IMR-90 (cell line): ENCODE measurements at regions not wholly inside any gene's neighbourhood (a gene's known extent, or its start where the extent isn't known, plus 50 kb on each side); places are given as distances from the start of the nearest gene placed in this dataset.

ENCODE experiments used
- ATAC-seq: fragments of 200-7000 bp; cut with Tn5 transposase; 2 replicates; pipeline ENCODE4 v1.9.1; 2020; ENCODE audit warnings: low read depth, mild to moderate bottlenecking, moderate library complexity
- BruUV-seq: library from RNA; stranded (reverse); fragments of 400-500 nt; replicated peaks from 2 replicates; lab custom pipeline; 2021; lab: Mats Ljungman, UMichigan
- CTCF ChIA-PET: fragments of 300-600 bp; formaldehyde crosslinking; extraction: SDS; loops from one replicate; lab custom pipeline; 2021; ENCODE audit warnings: antibody characterized with exemption; lab: Yijun Ruan, JAX
- POLR2A ChIA-PET: fragments of 300-600 bp; sonication (Branson Sonifier 250); formaldehyde crosslinking; loops from one replicate; lab custom pipeline; 2022; ENCODE audit warnings: antibody characterized with exemption; ENCODE audit not compliant: unreplicated experiment; lab: Charles Lee
- DNase-seq: peaks from one replicate; pipeline ENCODE4 v3.0.0; 2013
- H2AFZ ChIP-seq: replicated peaks from 2 replicates; pipeline ENCODE3; 2013; ENCODE audit warnings: low read length, mild to moderate bottlenecking; ENCODE audit not compliant: poor library complexity
- H2AK5ac ChIP-seq: 2 replicates; pipeline ENCODE4 v1.6.1; 2013; ENCODE audit warnings: low read depth, low read length, inconsistent platforms
- H2AK9ac ChIP-seq: replicated peaks from 2 replicates; pipeline ENCODE3; 2013; ENCODE audit warnings: mild to moderate bottlenecking, low read depth, low read length, moderate library complexity; ENCODE audit not compliant: poor library complexity
- H2BK120ac ChIP-seq: 2 replicates; pipeline ENCODE4 v1.6.1; 2013; ENCODE audit warnings: low read depth, low read length, inconsistent platforms
- H2BK15ac ChIP-seq: 3 replicates; pipeline ENCODE4 v1.6.1; 2013; ENCODE audit warnings: low read depth, low read length, inconsistent platforms
- H2BK20ac ChIP-seq: 2 replicates; pipeline ENCODE4 v1.6.1; 2013; ENCODE audit warnings: low read depth, mild to moderate bottlenecking, inconsistent platforms, low read length, moderate library complexity
- H2BK5ac ChIP-seq: 2 replicates; pipeline ENCODE4 v1.6.1; 2013; ENCODE audit warnings: mild to moderate bottlenecking, low read depth, low read length, inconsistent platforms; ENCODE audit not compliant: poor library complexity, severe bottlenecking
- H3K14ac ChIP-seq: replicated peaks from 2 replicates; pipeline ENCODE4 v1.6.1; 2013; ENCODE audit warnings: low read depth, low read length, inconsistent platforms
- H3K18ac ChIP-seq: 2 replicates; pipeline ENCODE4 v1.6.1; 2013; ENCODE audit warnings: low read depth, low read length, control low read depth
- H3K23ac ChIP-seq: 2 replicates; pipeline ENCODE4 v1.6.1; 2013; ENCODE audit warnings: low read depth, low read length, inconsistent platforms
- H3K27ac ChIP-seq: 2 replicates; pipeline ENCODE4 v1.5.1; 2013; ENCODE audit warnings: mild to moderate bottlenecking, control low read depth, low read length; ENCODE audit not compliant: insufficient read depth
- H3K27me3 ChIP-seq: 2 replicates; pipeline ENCODE4 v1.6.1; 2013; ENCODE audit warnings: low read length; ENCODE audit not compliant: control insufficient read depth, insufficient read depth
- H3K36me3 ChIP-seq: 2 replicates; pipeline ENCODE4 v1.6.1; 2013; ENCODE audit warnings: low read length, mixed read lengths; ENCODE audit not compliant: control insufficient read depth, insufficient read depth
- H3K4ac ChIP-seq: 2 replicates; pipeline ENCODE4 v1.6.1; 2013; ENCODE audit warnings: low read depth, low read length, inconsistent platforms
- H3K4me1 ChIP-seq: 2 replicates; pipeline ENCODE4 v1.6.1; 2013; ENCODE audit warnings: low read length, mixed read lengths; ENCODE audit not compliant: control insufficient read depth, insufficient read depth
- H3K4me2 ChIP-seq: 2 replicates; pipeline ENCODE4 v1.6.1; 2013; ENCODE audit warnings: low read depth, mild to moderate bottlenecking, control low read depth, low read length, moderate library complexity
- H3K4me3 ChIP-seq: 2 replicates; pipeline ENCODE4 v1.5.1; 2013; ENCODE audit warnings: low read depth, mild to moderate bottlenecking, control low read depth, low read length, moderate library complexity; ENCODE audit not compliant: insufficient read depth
- H3K56ac ChIP-seq: 2 replicates; pipeline ENCODE4 v1.6.1; 2013; ENCODE audit warnings: low read length, inconsistent platforms; ENCODE audit not compliant: insufficient read depth; ENCODE audit errors: extremely low read depth
- H3K79me1 ChIP-seq, 2 experiments: 2 replicates each; pipeline ENCODE4 v1.6.1; 2013; ENCODE audit warnings: low read length in 2 of 2, inconsistent platforms in 1 of 2, low read depth in 1 of 2
- H3K9ac ChIP-seq: 2 replicates; pipeline ENCODE4 v1.6.1; 2013; ENCODE audit warnings: low read depth, low read length, control low read depth
- H3K9me1 ChIP-seq: 2 replicates; pipeline ENCODE4 v1.6.1; 2013; ENCODE audit warnings: low read length, inconsistent platforms; ENCODE audit not compliant: insufficient read depth
- H3K9me3 ChIP-seq: 2 replicates; pipeline ENCODE4 v1.6.1; 2013; ENCODE audit warnings: low read length; ENCODE audit not compliant: control insufficient read depth, insufficient read depth
- H4K20me1 ChIP-seq: 2 replicates; pipeline ENCODE4 v1.6.1; 2013; ENCODE audit warnings: low read length, inconsistent platforms; ENCODE audit not compliant: insufficient read depth
- H4K5ac ChIP-seq: 2 replicates; pipeline ENCODE4 v1.6.1; 2013; ENCODE audit warnings: mild to moderate bottlenecking, low read depth, low read length, control low read depth
- H4K8ac ChIP-seq, 2 experiments: 2 replicates each; pipeline ENCODE4 v1.6.1; 2013; ENCODE audit warnings: low read depth in 2 of 2, low read length in 2 of 2, control low read depth in 1 of 2, inconsistent platforms in 1 of 2
- H4K91ac ChIP-seq: 2 replicates; pipeline ENCODE4 v1.6.1; 2013; ENCODE audit warnings: low read depth, low read length, inconsistent platforms; ENCODE audit not compliant: insufficient read depth
- MAZ ChIP-seq: IDR thresholded peaks from 2 replicates; pipeline ENCODE4 v1.6.1; 2012; ENCODE audit warnings: low read depth, mild to moderate bottlenecking, low read length, improper control_type of control experiment, moderate library complexity, borderline replicate concordance
- NFE2L2 ChIP-seq: fragments of 150-350 bp; IDR thresholded peaks from 2 replicates; pipeline ENCODE4 v1.6.1; 2016; ENCODE audit warnings: low read depth, mild to moderate bottlenecking, low read length
- RAD21 ChIP-seq: IDR thresholded peaks from 2 replicates; pipeline ENCODE4 v1.6.1; 2012; ENCODE audit warnings: low read length, improper control_type of control experiment
- RFX5 ChIP-seq: IDR thresholded peaks from 2 replicates; pipeline ENCODE4 v1.8.0; 2012; ENCODE audit warnings: low read depth, mild to moderate bottlenecking, low read length, moderate library complexity
- WGBS, 2 experiments: methylation state at CpG; one replicate each; pipeline versions ENCODE4 v1.1.5 to v1.1.7; 2013; ENCODE audit warnings: missing lambda C conversion rate in 2 of 2; ENCODE audit not compliant: insufficient read length in 1 of 2; ENCODE audit errors: extremely low coverage in 2 of 2; 5-methylcytosine and 5-hydroxymethylcytosine counted together
- dilution Hi-C: fragments of 300-500 bp; cut with HindIII; formaldehyde crosslinking; loops from one replicate; pipeline ENCODE4 v1.14.3; 2018; ENCODE audit warnings: low sequenced_read_pairs; ENCODE audit not compliant: unreplicated experiment
- in situ Hi-C: fragments of 300-500 bp; cut with MboI; formaldehyde crosslinking; loops from 3 replicates; pipeline ENCODE4 v1.14.3; 2019; ENCODE audit warnings: low sequenced_read_pairs, inconsistent platforms, mixed read lengths
- intact Hi-C: fragments of 100-400 bp; cut with micrococcal nuclease; formaldehyde crosslinking; loops from 2 replicates; pipeline ENCODE4 v1.10.0; 2022

GRCh38 chr3:82957696-82958095 is 1196.3 kb upstream of the GBE1 start:
- Histone ChIP-seq H2BK120ac (no peak overlapping the region), H3K4me2 (no peak overlapping the region), H2AFZ (no peak overlapping the region), H3K4me1 (no peaks in the 10 kb centered on the region), H2BK5ac (no peak overlapping the region), H4K5ac (no peak overlapping the region), H3K9ac (no peak overlapping the region), H3K79me1 (no peaks in the 10 kb centered on the region), H3K36me3 (no peaks in the 10 kb centered on the region), H4K8ac (no peak overlapping the region), H2BK20ac (no peak overlapping the region), H3K56ac (no peak overlapping the region), H3K4me3 (no peak overlapping the region), H3K14ac (no peak overlapping the region), H3K9me1 (no peaks in the 10 kb centered on the region), H3K18ac (no peak overlapping the region), H4K91ac (no peak overlapping the region), H2AK5ac (no peak overlapping the region), H2AK9ac (no peak overlapping the region), H3K4ac (no peak overlapping the region), H3K27ac (no peak overlapping the region), H3K27me3 (no peaks in the 10 kb centered on the region), H4K20me1 (no peaks in the 10 kb centered on the region), H2BK15ac (no peak overlapping the region), H3K9me3 (0 out of 2 replicates have a peak, but pooled peaks cover 2% of the 10 kb centered on the region), H3K23ac (no peak overlapping the region)
- intact Hi-C loops = no loop called here
- WGBS, 2 experiments = no CpG with 5 or more reads among the region's 6 CpGs
- TF ChIP-seq RAD21 (no peak), NFE2L2 (no peak), MAZ (no peak), RFX5 (no peak)
- CTCF ChIA-PET = no interaction called here
- in situ Hi-C loops = no loop called here
- no TSS peak for BruUV-seq
- ATAC-seq = no peak
- no peak for DNase-seq
- dilution Hi-C loops = no loop called here
- POLR2A ChIA-PET = no interaction called here
